GM18519 (cell line): ENCODE measurements at regions not wholly inside any gene's neighbourhood (a gene's known extent, or its start where the extent isn't known, plus 50 kb on each side); places are given as distances from the start of the nearest gene placed in this dataset.

Experiments used
- ATAC-seq: cut with Tn5 transposase; IDR thresholded peaks from one replicate; pipeline ENCODE4 v1.9.1; 2021; ENCODE audit warnings: mild to moderate bottlenecking, moderate library complexity; ENCODE audit not compliant: unreplicated experiment, low FRiP score

- no peak for ATAC-seq
These were observed 442.9 kb upstream of the NEGR1 start for GRCh38 chr1:72724951-72725861.

- ATAC-seq = no peak
These were observed 423.6 kb upstream of the NEGR1 start for GRCh38 chr1:72705921-72706320.

- no peak for ATAC-seq
These were observed 422.6 kb upstream of the NEGR1 start for GRCh38 chr1:72704841-72705477.

- no peak for ATAC-seq
These were observed 415.1 kb upstream of the NEGR1 start for GRCh38 chr1:72697410-72697809.

- no peak for ATAC-seq
These were observed 411.6 kb upstream of the NEGR1 start for GRCh38 chr1:72693899-72694298.

- no peak for ATAC-seq
These were observed 411.0 kb upstream of the NEGR1 start for GRCh38 chr1:72693376-72693775.

GRCh38 chr1:72690871-72691270, 408.5 kb upstream of the NEGR1 start:
- no peak for ATAC-seq

GRCh38 chr1:72678683-72679082, 396.3 kb upstream of the NEGR1 start:
- ATAC-seq = no peak

- ATAC-seq = no peak
These were observed 388.6 kb upstream of the NEGR1 start for GRCh38 chr1:72670902-72671301.

GRCh38 chr1:72662918-72663317, 380.6 kb upstream of the NEGR1 start:
- ATAC-seq = no peak

GRCh38 chr1:72650843-72651435, 368.6 kb upstream of the NEGR1 start:
- ATAC-seq = no peak

- no peak for ATAC-seq
These were observed 367.7 kb upstream of the NEGR1 start for GRCh38 chr1:72649991-72650390.

GRCh38 chr1:72649211-72649888, 367.0 kb upstream of the NEGR1 start:
- ATAC-seq = no peak

- no peak for ATAC-seq
These were observed 366.1 kb upstream of the NEGR1 start for GRCh38 chr1:72648465-72648864.

- no peak for ATAC-seq
These were observed 360.8 kb upstream of the NEGR1 start for GRCh38 chr1:72643142-72643541.

- ATAC-seq = no peak
These were observed 355.3 kb upstream of the NEGR1 start for GRCh38 chr1:72637593-72637992.

- ATAC-seq = no peak
These were observed 354.3 kb upstream of the NEGR1 start for GRCh38 chr1:72636631-72637030.

GRCh38 chr1:72635719-72636118, 353.4 kb upstream of the NEGR1 start:
- no peak for ATAC-seq

GRCh38 chr1:72634946-72635345, 352.6 kb upstream of the NEGR1 start:
- no peak for ATAC-seq

- ATAC-seq = no peak
These were observed 349.1 kb upstream of the NEGR1 start for GRCh38 chr1:72631449-72631848.

GRCh38 chr1:72623299-72623708, 341.0 kb upstream of the NEGR1 start:
- peak; percentile 90 for ATAC-seq
